Muscle of leg (tissue), 3 donors: ENCODE measurements at regions not wholly inside any gene's neighbourhood (a gene's known extent, or its start where the extent isn't known, plus 50 kb on each side); places are given as distances from the start of the nearest gene placed in this dataset.

Experiments used
- DNase-seq: peaks from one replicate; pipeline ENCODE4 v3.0.0; 2013
- H3K27ac ChIP-seq: one replicate; pipeline ENCODE4 v1.5.1; 2013; ENCODE audit warnings: mild to moderate bottlenecking, low read length, control low read depth
- H3K27me3 ChIP-seq: one replicate; pipeline ENCODE4 v1.6.1; 2013; ENCODE audit warnings: low read length; ENCODE audit not compliant: control insufficient read depth, insufficient read depth
- H3K36me3 ChIP-seq: one replicate; pipeline ENCODE4 v1.6.1; 2013; ENCODE audit warnings: low read length; ENCODE audit not compliant: control insufficient read depth, insufficient read depth
- H3K4me1 ChIP-seq: one replicate; pipeline ENCODE4 v1.6.1; 2013; ENCODE audit warnings: low read length; ENCODE audit not compliant: control insufficient read depth, insufficient read depth
- H3K4me3 ChIP-seq: one replicate; pipeline ENCODE4 v1.5.1; 2013; ENCODE audit warnings: low read length, control low read depth
- H3K9me3 ChIP-seq: replicated peaks from 2 replicates; pipeline ENCODE4 v1.6.1; 2013; ENCODE audit warnings: low read depth, low read length; ENCODE audit not compliant: control insufficient read depth
- WGBS: methylation state at CpG from one replicate; pipeline ENCODE4 v1.1.5; 2013; ENCODE audit warnings: missing lambda C conversion rate; ENCODE audit not compliant: insufficient coverage; 5-methylcytosine and 5-hydroxymethylcytosine counted together

DNA sequence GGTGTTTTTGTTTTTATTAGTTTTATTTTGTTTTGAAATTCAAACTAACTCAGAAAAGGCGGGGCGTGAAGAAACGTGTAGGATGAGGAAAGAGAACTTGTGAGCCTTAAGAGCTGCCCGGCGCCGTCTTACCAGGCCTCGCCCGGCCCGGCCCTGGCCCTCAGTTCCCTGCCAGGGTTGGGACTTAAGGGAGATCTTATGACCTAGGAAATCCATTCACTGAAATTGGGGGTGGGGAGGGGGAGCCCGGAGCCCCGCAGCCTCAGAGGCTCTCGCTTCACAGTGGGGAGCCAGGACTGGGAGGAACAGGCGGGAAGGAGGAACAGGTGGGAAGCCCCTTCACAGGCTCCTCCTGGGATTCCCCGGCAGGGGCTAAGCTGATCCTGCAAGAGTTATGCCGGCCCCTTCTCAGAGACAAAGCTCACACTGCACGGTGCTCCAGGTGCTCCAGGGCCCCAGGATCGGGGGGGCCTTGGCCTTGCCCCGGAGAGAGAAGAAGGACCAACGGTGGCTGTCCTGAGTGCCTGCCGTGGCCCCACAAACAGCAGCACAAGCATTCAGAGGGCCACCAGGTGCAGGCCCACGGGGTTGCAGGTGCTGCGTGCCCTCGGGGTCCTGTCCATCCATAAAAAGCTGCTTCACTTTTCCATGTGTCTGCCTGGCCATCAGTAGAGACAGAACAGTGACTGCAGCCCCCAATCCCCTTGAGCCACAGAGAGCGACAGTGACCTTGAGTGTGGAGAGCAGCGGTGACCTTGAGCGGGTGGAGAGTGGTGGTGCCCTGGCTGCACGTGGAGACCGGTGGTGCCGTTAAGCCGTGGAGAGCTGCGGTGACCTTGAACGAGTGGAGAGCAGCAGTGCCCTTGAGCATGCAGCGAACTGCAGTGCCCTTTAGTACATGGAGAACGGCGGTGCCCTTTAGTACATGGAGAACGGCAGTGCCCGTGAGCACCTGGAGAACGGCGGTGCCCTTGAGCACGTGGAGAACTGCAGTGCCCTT, 152.7 kb downstream of the DLL1 start:
- no peaks in the 10 kb centered on the region for H3K36me3 ChIP-seq
- H3K27ac ChIP-seq = peak overlapping the region; percentile 70
- no peak for DNase-seq
- no peaks in the 10 kb centered on the region for H3K27me3 ChIP-seq
- 80% methylated on average over 37 of the region's 40 CpGs for WGBS
- no peaks in the 10 kb centered on the region for H3K9me3 ChIP-seq
- H3K4me3 ChIP-seq = no peak overlapping the region
- H3K4me1 ChIP-seq = peaks cover 52% of the 10 kb centered on the region

DNA sequence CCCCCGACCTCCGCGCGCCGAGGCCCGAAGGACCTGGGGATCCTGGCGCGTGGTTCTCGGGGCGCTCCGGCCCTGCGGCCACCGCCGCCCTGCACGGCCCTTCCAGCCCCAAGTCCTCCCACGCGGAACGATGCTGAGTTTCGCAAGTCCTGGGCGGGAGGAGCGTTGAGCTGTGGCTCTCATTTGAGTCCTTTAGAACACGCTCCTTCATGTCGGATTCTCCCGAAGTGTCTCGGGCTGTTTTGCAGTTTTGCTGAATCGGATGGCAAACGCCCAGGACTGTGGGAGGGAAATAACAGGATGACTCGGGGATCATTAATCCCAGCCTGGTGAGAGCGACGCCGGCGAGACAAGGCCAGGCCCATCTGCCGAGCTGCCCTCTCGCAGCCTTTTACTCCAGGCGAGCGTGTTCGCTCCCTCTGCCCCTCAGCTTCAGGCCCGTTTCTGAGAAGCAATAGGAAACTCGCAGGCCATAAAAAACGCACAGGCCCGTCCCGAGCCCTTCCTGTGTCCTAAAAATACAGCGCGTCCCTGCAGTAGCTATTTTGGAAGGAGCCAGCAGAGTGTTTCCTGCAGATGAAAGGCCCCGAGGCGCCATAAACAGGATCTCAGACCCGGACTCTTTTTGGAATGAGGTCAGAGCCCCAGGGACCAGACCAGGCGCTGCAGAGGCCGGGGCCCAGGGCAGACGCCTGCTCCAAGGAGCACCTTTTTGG, 153.5 kb downstream of the DLL1 start:
- H3K4me3 ChIP-seq = no peak overlapping the region
- H3K27ac ChIP-seq = peak overlapping the region; percentile 70
- H3K4me1 ChIP-seq = peaks cover 57% of the 10 kb centered on the region
- H3K36me3 ChIP-seq = no peaks in the 10 kb centered on the region
- WGBS = 78% methylated on average over 44 of the region's 50 CpGs
- no peaks in the 10 kb centered on the region for H3K27me3 ChIP-seq
- DNase-seq = peak; percentile 81
- H3K9me3 ChIP-seq = no peaks in the 10 kb centered on the region

DNA sequence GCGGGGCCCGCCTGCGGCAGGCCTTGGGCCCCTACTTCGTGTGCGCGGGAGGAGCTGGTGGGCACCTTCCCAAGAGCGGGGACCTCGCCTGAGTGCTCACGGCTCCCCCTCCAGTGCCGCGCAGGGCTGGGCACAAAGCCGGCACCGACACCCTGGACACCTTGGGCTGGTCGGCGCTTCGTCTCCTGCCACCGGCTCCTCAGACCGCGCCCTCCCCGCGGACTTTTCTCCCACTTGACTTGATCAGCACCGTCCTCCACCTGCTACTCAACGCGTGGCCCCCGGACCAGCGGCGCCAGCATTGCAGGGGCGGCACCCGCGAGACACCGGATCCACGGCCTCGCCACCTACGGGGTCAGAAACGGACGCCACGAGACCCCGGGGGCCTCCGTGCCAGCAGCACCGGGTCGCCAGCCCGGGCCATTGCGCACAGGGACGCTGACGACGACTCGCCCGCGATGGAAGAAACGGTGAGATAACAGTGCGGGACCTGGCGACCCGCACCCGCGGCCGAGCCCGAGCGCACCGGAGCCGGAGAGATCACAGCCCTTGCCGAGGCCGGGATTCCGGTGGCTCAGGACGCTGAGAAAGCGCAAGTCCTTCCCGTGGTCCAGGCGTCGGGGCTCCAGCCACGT, 154.2 kb downstream of the DLL1 start:
- Histone ChIP-seq H3K4me1 (peaks cover 57% of the 10 kb centered on the region), H3K27ac (peak overlapping the region; percentile 70), H3K4me3 (no peak overlapping the region), H3K36me3 (no peaks in the 10 kb centered on the region), H3K27me3 (no peaks in the 10 kb centered on the region), H3K9me3 (no peaks in the 10 kb centered on the region)
- no peak for DNase-seq
- WGBS = 89% methylated on average over 66 of the region's 69 CpGs

DNA sequence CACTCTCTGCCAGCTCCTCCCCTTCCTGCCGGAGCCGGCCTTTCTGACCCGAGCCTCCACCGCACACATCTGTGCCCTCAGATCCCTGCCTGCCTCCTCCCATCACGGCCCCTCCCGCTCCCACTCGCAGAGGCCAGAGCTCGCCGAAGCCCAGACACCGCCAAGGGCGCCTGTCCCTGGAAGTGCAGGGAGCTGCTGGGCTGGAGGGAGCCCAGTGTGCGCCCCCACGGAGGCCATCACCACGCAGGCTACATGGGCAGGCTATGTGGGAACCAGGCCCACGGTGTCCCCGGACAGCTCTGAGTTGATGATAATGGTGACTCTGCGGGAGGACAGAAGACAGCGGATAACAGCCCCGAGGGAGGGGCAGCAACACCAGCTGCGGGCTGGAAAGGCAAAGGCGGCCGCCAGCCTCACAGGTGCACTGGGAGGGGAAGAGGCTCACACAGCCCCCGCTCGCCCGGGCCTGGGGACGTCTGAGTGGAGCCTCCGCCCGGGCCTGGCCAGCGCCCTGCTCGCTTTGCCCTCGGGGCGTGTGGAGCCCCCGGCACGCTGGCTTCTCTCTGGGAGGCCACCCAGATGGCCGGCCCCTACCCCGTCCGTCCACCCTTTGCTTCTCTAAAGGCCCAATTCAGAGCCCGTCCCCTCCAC, 154.9 kb downstream of the DLL1 start:
- H3K36me3 ChIP-seq = no peaks in the 10 kb centered on the region
- peaks cover 64% of the 10 kb centered on the region for H3K4me1 ChIP-seq
- no peak for DNase-seq
- H3K27ac ChIP-seq = peak overlapping the region; percentile 70
- H3K4me3 ChIP-seq = no peak overlapping the region
- WGBS = 85% methylated on average over 34 of the region's 38 CpGs
- no peaks in the 10 kb centered on the region for H3K9me3 ChIP-seq
- no peaks in the 10 kb centered on the region for H3K27me3 ChIP-seq

DNA sequence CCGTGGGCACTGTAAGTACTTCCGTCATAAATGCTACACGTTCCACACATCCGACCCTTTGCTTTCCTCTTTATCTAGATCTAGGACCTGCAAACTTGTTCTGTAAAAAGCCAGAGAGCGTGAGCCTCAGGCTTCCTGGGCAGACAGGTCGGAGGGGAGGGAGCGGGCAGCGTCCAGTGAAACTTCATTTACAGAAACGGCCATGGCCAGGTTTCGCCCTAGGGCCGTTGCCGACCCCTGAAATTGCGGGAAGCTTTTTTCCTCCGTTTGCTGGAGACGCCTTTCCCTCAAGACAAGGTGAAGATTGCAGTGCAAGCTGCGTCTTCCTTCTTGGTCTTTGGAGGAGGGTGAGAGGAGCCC, 155.4 kb downstream of the DLL1 start:
- Histone ChIP-seq H3K4me1 (peaks cover 69% of the 10 kb centered on the region), H3K4me3 (no peak overlapping the region)

DNA sequence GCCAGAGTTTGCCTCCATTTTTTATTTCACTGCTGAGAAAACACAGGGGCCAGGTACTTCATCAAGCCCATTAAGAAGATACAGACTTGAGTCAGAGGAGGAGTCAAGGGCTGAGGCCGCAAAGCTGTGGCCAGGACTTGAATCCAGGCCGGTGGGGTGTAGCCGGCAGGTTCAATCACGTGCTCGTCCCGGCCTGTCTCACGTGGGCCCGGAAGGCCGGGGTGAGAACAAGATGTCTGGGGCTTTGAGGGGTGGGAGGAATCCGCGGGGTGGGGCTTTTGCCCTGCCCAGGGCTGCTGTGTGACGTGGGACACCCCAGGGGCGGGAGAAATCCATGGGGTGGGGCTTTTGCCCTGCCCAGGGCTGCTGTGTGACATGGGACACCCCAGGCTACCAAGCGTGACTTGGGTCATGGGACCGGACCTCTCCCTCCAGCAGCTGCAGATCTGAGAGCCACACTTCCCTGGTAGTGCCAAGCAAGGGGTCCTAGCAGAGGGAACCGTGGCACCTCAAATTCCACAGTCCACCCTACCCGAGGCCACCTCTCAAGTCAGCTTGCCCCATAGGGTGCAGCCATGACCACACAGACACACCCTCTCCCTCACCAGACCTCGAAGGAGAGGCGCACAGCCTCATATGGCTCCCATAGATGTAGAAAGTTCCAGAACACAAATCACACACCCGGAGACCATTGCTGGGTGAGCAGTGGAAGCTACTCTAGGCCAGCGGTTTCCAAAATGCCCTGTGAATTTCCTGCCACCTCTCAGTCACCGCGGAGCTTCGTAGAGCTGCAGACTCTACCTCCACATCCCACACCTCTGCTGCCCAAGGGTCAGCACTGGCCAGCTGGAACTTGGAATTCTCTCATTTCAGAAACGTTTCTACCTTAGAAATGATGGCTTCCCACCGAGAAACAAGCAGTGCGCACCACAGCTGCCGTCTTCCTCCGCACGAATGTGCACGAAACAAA, 156.1 kb downstream of the DLL1 start:
- H3K36me3 ChIP-seq = no peaks in the 10 kb centered on the region
- no peaks in the 10 kb centered on the region for H3K9me3 ChIP-seq
- peaks cover 75% of the 10 kb centered on the region for H3K4me1 ChIP-seq
- H3K27ac ChIP-seq = no peak overlapping the region
- no peaks in the 10 kb centered on the region for H3K27me3 ChIP-seq
- no peak overlapping the region for H3K4me3 ChIP-seq
- DNase-seq = no peak
- 86% methylated on average over 26 of the region's 31 CpGs for WGBS

More for the DNA sequence above, 155.4 kb downstream of the DLL1 start:
- H3K9me3 ChIP-seq = no peaks in the 10 kb centered on the region
- no peaks in the 10 kb centered on the region for H3K36me3 ChIP-seq
- H3K27me3 ChIP-seq = no peaks in the 10 kb centered on the region
- DNase-seq = no peak
- WGBS = 84% methylated on average over 14 of the region's 16 CpGs
- no peak overlapping the region for H3K27ac ChIP-seq

DNA sequence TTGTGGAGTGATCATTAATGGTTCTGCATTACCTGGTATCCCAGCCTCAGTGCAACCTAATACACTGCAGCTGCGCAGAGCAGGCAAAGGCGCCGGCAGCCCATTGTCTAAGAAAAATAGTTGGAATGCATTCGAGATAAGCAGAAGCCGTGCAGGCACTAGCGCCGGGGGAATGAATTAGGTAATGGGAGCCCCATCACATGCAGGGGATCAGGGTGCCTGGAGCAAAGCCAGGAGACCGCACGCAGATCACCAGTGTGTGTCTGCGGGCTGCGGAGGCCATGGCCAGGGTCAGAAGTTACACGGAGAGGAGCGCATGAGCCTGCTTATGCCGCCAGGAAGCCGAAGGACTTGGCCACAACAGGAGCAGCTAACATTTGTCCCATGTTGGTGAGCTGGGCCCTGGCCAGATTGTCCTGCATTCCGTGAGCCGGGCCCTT, 156.8 kb downstream of the DLL1 start:
- H3K36me3 ChIP-seq = no peaks in the 10 kb centered on the region
- WGBS = 50% methylated on average over 17 of the region's 17 CpGs
- DNase-seq = no peak
- no peaks in the 10 kb centered on the region for H3K27me3 ChIP-seq
- H3K4me3 ChIP-seq = no peak overlapping the region
- peaks cover 83% of the 10 kb centered on the region for H3K4me1 ChIP-seq
- no peaks in the 10 kb centered on the region for H3K9me3 ChIP-seq
- H3K27ac ChIP-seq = no peak overlapping the region

DNA sequence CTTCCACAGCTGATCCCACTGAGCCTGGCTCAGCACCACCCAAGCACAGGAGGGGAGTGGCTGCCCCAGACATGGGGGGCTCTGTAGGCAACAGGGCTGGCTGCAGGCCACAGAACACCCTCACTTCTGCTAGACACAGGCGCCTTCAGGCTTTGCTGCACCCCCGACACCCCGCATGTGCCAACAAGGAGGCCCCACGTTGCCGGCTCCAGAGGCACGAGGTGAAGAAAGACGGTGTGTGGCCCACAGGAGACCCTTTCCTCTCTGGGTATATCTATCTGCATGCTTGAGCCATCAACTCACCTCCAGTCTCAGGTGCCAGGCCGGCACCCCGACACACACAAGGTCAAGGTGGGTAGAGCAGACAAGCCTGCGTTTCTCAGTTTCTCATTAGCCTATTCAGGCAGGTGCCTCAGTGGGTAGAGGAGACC, 158.3 kb downstream of the DLL1 start:
- peaks cover 77% of the 10 kb centered on the region for H3K4me1 ChIP-seq
- H3K9me3 ChIP-seq = no peaks in the 10 kb centered on the region
- no peak for DNase-seq
- 92% methylated on average over 4 of the region's 10 CpGs for WGBS
- H3K4me3 ChIP-seq = no peak overlapping the region
- H3K27me3 ChIP-seq = no peaks in the 10 kb centered on the region
- no peak overlapping the region for H3K27ac ChIP-seq
- no peaks in the 10 kb centered on the region for H3K36me3 ChIP-seq

DNA sequence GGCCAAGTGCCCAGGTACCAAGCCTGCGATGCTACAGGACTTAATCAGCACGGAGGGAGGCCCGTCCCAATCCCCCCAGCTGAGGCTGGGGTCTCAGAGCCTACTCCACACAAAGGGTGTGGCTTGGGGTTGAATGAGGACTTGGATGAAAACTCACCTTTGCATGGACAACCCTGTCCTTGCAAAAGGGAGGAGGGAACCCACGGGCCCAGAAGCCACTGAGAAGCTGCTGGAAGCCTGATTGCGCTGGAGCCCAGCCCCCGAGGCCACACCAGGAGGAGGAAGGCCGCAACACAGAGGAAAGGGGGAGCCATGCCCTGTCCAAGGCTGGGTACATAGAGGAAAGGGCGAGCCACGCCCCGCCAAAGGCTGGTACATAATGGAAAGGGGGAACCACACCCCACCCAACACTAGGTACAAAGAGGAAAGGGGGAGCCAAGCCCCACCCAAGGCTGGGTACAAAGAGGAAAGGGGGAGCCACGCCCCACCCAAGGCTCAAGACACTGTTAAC, 158.8 kb downstream of the DLL1 start:
- Histone ChIP-seq H3K27ac (no peak overlapping the region), H3K27me3 (no peaks in the 10 kb centered on the region), H3K4me3 (no peak overlapping the region), H3K9me3 (peaks cover 2% of the 10 kb centered on the region), H3K4me1 (peaks cover 72% of the 10 kb centered on the region), H3K36me3 (no peaks in the 10 kb centered on the region)
- 84% methylated on average over 6 of the region's 11 CpGs for WGBS
- no peak for DNase-seq
